ENCODE measurements at regions not wholly inside any gene's neighbourhood (a gene's known extent, or its start where the extent isn't known, plus 50 kb on each side); places are given as distances from the start of the nearest gene placed in this dataset.

GRCh38 chr12:94750864-94751263, 100.5 kb upstream of the TMCC3 start:
- Histone ChIP-seq H3K27ac (no peak overlapping the region), H3K27me3 (replicated peaks; ENCODE audit: insufficient read depth) (no peaks in the 10 kb centered on the region), H3K4me1 (replicated peaks) (no peaks in the 10 kb centered on the region), H3K36me3 (no peaks in the 10 kb centered on the region), H3K4me3 (no peak overlapping the region), H3K9me3 (no peaks in the 10 kb centered on the region)
- intact Hi-C loops (cut with DNase I), result no loop called here
- no peak for DNase-seq (ENCODE audit: low spot score)
- WGBS, result 39% methylated on average over 6 of the region's 6 CpGs
- no peak for TF ChIP-seq POLR2AphosphoS5 (IDR thresholded peaks at IDR 0.05)
- no peak for TF ChIP-seq POLR2A (IDR thresholded peaks at IDR 0.05)
- no peak for TF ChIP-seq CTCF (IDR thresholded peaks at IDR 0.05)

- WGBS, result 95% methylated on average over 6 of the region's 6 CpGs
- H3K4me3 ChIP-seq, result no peak overlapping the region
- H3K9me3 ChIP-seq, result no peaks in the 10 kb centered on the region
- H3K27ac ChIP-seq, result no peak overlapping the region
- H3K36me3 ChIP-seq, result no peaks in the 10 kb centered on the region
- DNase-seq (ENCODE audit: low spot score), result no peak
- no peaks in the 10 kb centered on the region for H3K4me1 ChIP-seq (replicated peaks)
- intact Hi-C loops (cut with DNase I), result no loop called here
- TF ChIP-seq POLR2A (IDR thresholded peaks at IDR 0.05), result no peak
- TF ChIP-seq CTCF (IDR thresholded peaks at IDR 0.05), result no peak
- TF ChIP-seq POLR2AphosphoS5 (IDR thresholded peaks at IDR 0.05), result no peak
- no peaks in the 10 kb centered on the region for H3K27me3 ChIP-seq (replicated peaks; ENCODE audit: insufficient read depth)
Measured at GRCh38 chr12:94749890-94750289, 99.5 kb upstream of the TMCC3 start.

- Histone ChIP-seq H3K9me3 (no peaks in the 10 kb centered on the region), H3K36me3 (no peaks in the 10 kb centered on the region), H3K4me1 (replicated peaks) (no peaks in the 10 kb centered on the region), H3K4me3 (no peak overlapping the region), H3K27ac (no peak overlapping the region), H3K27me3 (replicated peaks; ENCODE audit: insufficient read depth) (no peaks in the 10 kb centered on the region)
- no peak for TF ChIP-seq POLR2AphosphoS5 (IDR thresholded peaks at IDR 0.05)
- no peak for TF ChIP-seq POLR2A (IDR thresholded peaks at IDR 0.05)
- no peak for TF ChIP-seq CTCF (IDR thresholded peaks at IDR 0.05)
- no peak for DNase-seq (ENCODE audit: low spot score)
- intact Hi-C loops (cut with DNase I), result no loop called here
- WGBS, result 78% methylated on average over 7 of the region's 7 CpGs
Measured at GRCh38 chr12:94749455-94749854, 99.1 kb upstream of the TMCC3 start.

- Histone ChIP-seq H3K27me3 (replicated peaks; ENCODE audit: insufficient read depth) (no peaks in the 10 kb centered on the region), H3K27ac (no peak overlapping the region), H3K4me1 (replicated peaks) (no peaks in the 10 kb centered on the region), H3K9me3 (no peaks in the 10 kb centered on the region), H3K4me3 (no peak overlapping the region), H3K36me3 (no peaks in the 10 kb centered on the region)
- TF ChIP-seq POLR2A (IDR thresholded peaks at IDR 0.05) (no peak), POLR2AphosphoS5 (IDR thresholded peaks at IDR 0.05) (no peak), CTCF (IDR thresholded peaks at IDR 0.05) (no peak)
- DNase-seq (ENCODE audit: low spot score), result no peak
- intact Hi-C loops (cut with DNase I), result no loop called here
- WGBS, result 77% methylated on average over 10 of the region's 10 CpGs
Measured at GRCh38 chr12:94748726-94749421, 98.5 kb upstream of the TMCC3 start.

GRCh38 chr12:94745562-94745961, 95.2 kb upstream of the TMCC3 start:
- intact Hi-C loops (cut with DNase I), result no loop called here
- H3K4me3 ChIP-seq, result no peak overlapping the region
- 58% methylated on average over 4 of the region's 4 CpGs for WGBS

More at GRCh38 chr12:94745562-94745961, 95.2 kb upstream of the TMCC3 start:
- H3K27ac ChIP-seq, result no peak overlapping the region
- H3K4me1 ChIP-seq (replicated peaks), result no peaks in the 10 kb centered on the region
- no peak for DNase-seq (ENCODE audit: low spot score)
- H3K27me3 ChIP-seq (replicated peaks; ENCODE audit: insufficient read depth), result no peaks in the 10 kb centered on the region
- TF ChIP-seq POLR2AphosphoS5 (IDR thresholded peaks at IDR 0.05) (no peak), POLR2A (IDR thresholded peaks at IDR 0.05) (no peak), CTCF (IDR thresholded peaks at IDR 0.05) (no peak)
- H3K9me3 ChIP-seq, result no peaks in the 10 kb centered on the region
- no peaks in the 10 kb centered on the region for H3K36me3 ChIP-seq

Measured in prostate gland (tissue), 2 donors.